ENCODE measurements at regions not wholly inside any gene's neighbourhood (a gene's known extent, or its start where the extent isn't known, plus 50 kb on each side); places are given as distances from the start of the nearest gene placed in this dataset.

- Mint-ChIP-seq H3K4me1 (no peaks in the 10 kb centered on the region), H3K36me3 (no peaks in the 10 kb centered on the region), H3K4me3 (no peak overlapping the region), H3K9me3 (no peaks in the 10 kb centered on the region), H3K27me3 (no peaks in the 10 kb centered on the region), H3K27ac (no peak overlapping the region)
Observed at GRCh38 chr16:76885776-76886537, 305.0 kb upstream of the MON1B start.

- H3K4me1 Mint-ChIP-seq: no peaks in the 10 kb centered on the region
- H3K9me3 Mint-ChIP-seq: no peaks in the 10 kb centered on the region
- H3K36me3 Mint-ChIP-seq: no peaks in the 10 kb centered on the region
- no peak overlapping the region for H3K27ac Mint-ChIP-seq
- H3K27me3 Mint-ChIP-seq: no peaks in the 10 kb centered on the region
- no peak overlapping the region for H3K4me3 Mint-ChIP-seq
Observed at GRCh38 chr16:76897816-76898215, 293.2 kb upstream of the MON1B start.

GRCh38 chr16:76899767-76900166, 291.2 kb upstream of the MON1B start:
- H3K4me1 Mint-ChIP-seq: no peaks in the 10 kb centered on the region
- no peaks in the 10 kb centered on the region for H3K27me3 Mint-ChIP-seq
- no peaks in the 10 kb centered on the region for H3K9me3 Mint-ChIP-seq
- H3K4me3 Mint-ChIP-seq: no peak overlapping the region
- H3K36me3 Mint-ChIP-seq: no peaks in the 10 kb centered on the region
- H3K27ac Mint-ChIP-seq: no peak overlapping the region

GRCh38 chr16:76900285-76901263, 290.4 kb upstream of the MON1B start:
- no peaks in the 10 kb centered on the region for H3K36me3 Mint-ChIP-seq
- no peaks in the 10 kb centered on the region for H3K4me1 Mint-ChIP-seq
- no peaks in the 10 kb centered on the region for H3K27me3 Mint-ChIP-seq
- no peaks in the 10 kb centered on the region for H3K9me3 Mint-ChIP-seq
- no peak overlapping the region for H3K4me3 Mint-ChIP-seq
- H3K27ac Mint-ChIP-seq: peak overlapping the region; percentile 6

- no peaks in the 10 kb centered on the region for H3K4me1 Mint-ChIP-seq
- H3K27me3 Mint-ChIP-seq: no peaks in the 10 kb centered on the region
- H3K36me3 Mint-ChIP-seq: no peaks in the 10 kb centered on the region
- no peak overlapping the region for H3K27ac Mint-ChIP-seq
- H3K4me3 Mint-ChIP-seq: no peak overlapping the region
- no peaks in the 10 kb centered on the region for H3K9me3 Mint-ChIP-seq
Observed at GRCh38 chr16:76906552-76906951, 284.4 kb upstream of the MON1B start.

- Mint-ChIP-seq H3K27ac (no peak overlapping the region), H3K9me3 (no peaks in the 10 kb centered on the region), H3K36me3 (no peaks in the 10 kb centered on the region), H3K4me3 (no peak overlapping the region), H3K4me1 (no peaks in the 10 kb centered on the region), H3K27me3 (no peaks in the 10 kb centered on the region)
Observed at GRCh38 chr16:76910931-76911330, 280.1 kb upstream of the MON1B start.

- no peak overlapping the region for H3K27ac Mint-ChIP-seq
- no peaks in the 10 kb centered on the region for H3K9me3 Mint-ChIP-seq
- no peaks in the 10 kb centered on the region for H3K36me3 Mint-ChIP-seq
- H3K27me3 Mint-ChIP-seq: no peaks in the 10 kb centered on the region
- no peaks in the 10 kb centered on the region for H3K4me1 Mint-ChIP-seq
- no peak overlapping the region for H3K4me3 Mint-ChIP-seq
Observed at GRCh38 chr16:76913046-76913445, 277.9 kb upstream of the MON1B start.

GRCh38 chr16:76926042-76926441, 264.9 kb upstream of the MON1B start:
- H3K9me3 Mint-ChIP-seq: no peaks in the 10 kb centered on the region
- H3K27ac Mint-ChIP-seq: no peak overlapping the region
- no peak overlapping the region for H3K4me3 Mint-ChIP-seq
- H3K4me1 Mint-ChIP-seq: no peaks in the 10 kb centered on the region
- H3K27me3 Mint-ChIP-seq: no peaks in the 10 kb centered on the region
- H3K36me3 Mint-ChIP-seq: no peaks in the 10 kb centered on the region

- no peak overlapping the region for H3K4me3 Mint-ChIP-seq
- no peaks in the 10 kb centered on the region for H3K4me1 Mint-ChIP-seq
- H3K27me3 Mint-ChIP-seq: no peaks in the 10 kb centered on the region
- H3K36me3 Mint-ChIP-seq: no peaks in the 10 kb centered on the region
- no peak overlapping the region for H3K27ac Mint-ChIP-seq
- no peaks in the 10 kb centered on the region for H3K9me3 Mint-ChIP-seq
Observed at GRCh38 chr16:76926595-76926994, 264.4 kb upstream of the MON1B start.

- no peaks in the 10 kb centered on the region for H3K27me3 Mint-ChIP-seq
- H3K4me3 Mint-ChIP-seq: no peak overlapping the region
- no peak overlapping the region for H3K27ac Mint-ChIP-seq
- H3K36me3 Mint-ChIP-seq: no peaks in the 10 kb centered on the region
- H3K9me3 Mint-ChIP-seq: peaks cover 6% of the 10 kb centered on the region
- H3K4me1 Mint-ChIP-seq: no peaks in the 10 kb centered on the region
Observed at GRCh38 chr16:76931186-76931585, 259.8 kb upstream of the MON1B start.

- Mint-ChIP-seq H3K36me3 (no peaks in the 10 kb centered on the region), H3K27me3 (no peaks in the 10 kb centered on the region), H3K9me3 (peaks cover 6% of the 10 kb centered on the region), H3K27ac (no peak overlapping the region), H3K4me1 (no peaks in the 10 kb centered on the region), H3K4me3 (no peak overlapping the region)
Observed at GRCh38 chr16:76932541-76933211, 258.3 kb upstream of the MON1B start.

GRCh38 chr16:76940251-76940650, 250.7 kb upstream of the MON1B start:
- Mint-ChIP-seq H3K4me3 (no peak overlapping the region), H3K9me3 (no peaks in the 10 kb centered on the region), H3K27me3 (no peaks in the 10 kb centered on the region), H3K27ac (no peak overlapping the region), H3K4me1 (no peaks in the 10 kb centered on the region), H3K36me3 (no peaks in the 10 kb centered on the region)

- Mint-ChIP-seq H3K27me3 (no peaks in the 10 kb centered on the region), H3K9me3 (peaks cover 2% of the 10 kb centered on the region), H3K36me3 (no peaks in the 10 kb centered on the region), H3K4me1 (no peaks in the 10 kb centered on the region), H3K4me3 (no peak overlapping the region), H3K27ac (no peak overlapping the region)
Observed at GRCh38 chr16:76941113-76941512, 249.9 kb upstream of the MON1B start.

GRCh38 chr16:76942089-76942488, 248.9 kb upstream of the MON1B start:
- H3K27ac Mint-ChIP-seq: no peak overlapping the region
- H3K36me3 Mint-ChIP-seq: no peaks in the 10 kb centered on the region
- no peak overlapping the region for H3K4me3 Mint-ChIP-seq
- H3K4me1 Mint-ChIP-seq: no peaks in the 10 kb centered on the region
- peaks cover 5% of the 10 kb centered on the region for H3K9me3 Mint-ChIP-seq
- no peaks in the 10 kb centered on the region for H3K27me3 Mint-ChIP-seq

GRCh38 chr16:76943921-76944320, 247.1 kb upstream of the MON1B start:
- Mint-ChIP-seq H3K9me3 (peaks cover 12% of the 10 kb centered on the region), H3K27me3 (no peaks in the 10 kb centered on the region), H3K36me3 (no peaks in the 10 kb centered on the region), H3K4me1 (no peaks in the 10 kb centered on the region), H3K27ac (no peak overlapping the region), H3K4me3 (no peak overlapping the region)

- Mint-ChIP-seq H3K27me3 (no peaks in the 10 kb centered on the region), H3K4me1 (no peaks in the 10 kb centered on the region), H3K27ac (no peak overlapping the region), H3K4me3 (no peak overlapping the region), H3K36me3 (no peaks in the 10 kb centered on the region), H3K9me3 (peaks cover 25% of the 10 kb centered on the region)
Observed at GRCh38 chr16:76946879-76947278, 244.1 kb upstream of the MON1B start.
